Epithelial cell of prostate (primary cell): ENCODE measurements at regions not wholly inside any gene's neighbourhood (a gene's known extent, or its start where the extent isn't known, plus 50 kb on each side); places are given as distances from the start of the nearest gene placed in this dataset.
"Not testable (repeated sequence)": the region's sequence is repeated elsewhere in the genome, so short reads cannot be mapped to it uniquely, and the experiment has no call there.

ENCODE experiments used
- DNase-seq: peaks from one replicate; pipeline ENCODE4 v3.0.0-alpha.2; 2011; ENCODE audit warnings: low read depth, low spot score
- H3K27ac ChIP-seq: fragments of 450-650 bp; 2 replicates; pipeline ENCODE4 v1.5.1; 2017; ENCODE audit warnings: mild to moderate bottlenecking

GRCh38 chr4:30535255-30535654 is 184.9 kb upstream of the PCDH7 start:
- no peak for DNase-seq

GRCh38 chr4:30536231-30536630 is 183.9 kb upstream of the PCDH7 start:
- no peak overlapping the region for H3K27ac ChIP-seq
- no peak for DNase-seq

More at GRCh38 chr4:30535255-30535654, 184.9 kb upstream of the PCDH7 start:
- H3K27ac ChIP-seq, result no peak overlapping the region

GRCh38 chr4:30537456-30537855 is 182.7 kb upstream of the PCDH7 start:
- DNase-seq, result peak; percentile 14
- no peak overlapping the region for H3K27ac ChIP-seq

- H3K27ac ChIP-seq, result no peak overlapping the region
- DNase-seq, result no peak
These were observed 181.4 kb upstream of the PCDH7 start for GRCh38 chr4:30538794-30539193.

- no peak overlapping the region for H3K27ac ChIP-seq
- DNase-seq, result no peak
These were observed 177.1 kb upstream of the PCDH7 start for GRCh38 chr4:30543057-30543456.

GRCh38 chr4:30553151-30553550 is 167.0 kb upstream of the PCDH7 start:
- no peak overlapping the region for H3K27ac ChIP-seq
- DNase-seq, result no peak

DNA sequence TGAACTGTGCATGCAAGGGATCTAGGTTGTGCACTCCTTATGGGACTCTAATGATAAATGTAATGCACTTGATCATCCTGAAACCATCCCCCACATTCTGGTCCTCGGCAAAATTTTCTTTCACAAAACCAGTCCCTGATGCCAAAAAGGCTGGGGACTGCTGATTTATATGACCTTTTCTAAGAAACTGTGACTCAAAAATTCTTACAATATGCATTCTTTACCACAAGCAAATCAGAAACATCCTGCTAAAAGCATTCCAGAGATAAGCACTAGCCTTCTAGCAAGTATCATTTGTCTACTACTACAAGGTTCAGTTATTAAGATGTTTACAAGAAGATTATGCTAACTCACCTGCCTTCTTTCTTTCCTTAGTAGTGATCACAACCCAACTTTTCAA is 166.5 kb upstream of the PCDH7 start:
- DNase-seq, result no peak
- H3K27ac ChIP-seq, result no peak overlapping the region

DNA sequence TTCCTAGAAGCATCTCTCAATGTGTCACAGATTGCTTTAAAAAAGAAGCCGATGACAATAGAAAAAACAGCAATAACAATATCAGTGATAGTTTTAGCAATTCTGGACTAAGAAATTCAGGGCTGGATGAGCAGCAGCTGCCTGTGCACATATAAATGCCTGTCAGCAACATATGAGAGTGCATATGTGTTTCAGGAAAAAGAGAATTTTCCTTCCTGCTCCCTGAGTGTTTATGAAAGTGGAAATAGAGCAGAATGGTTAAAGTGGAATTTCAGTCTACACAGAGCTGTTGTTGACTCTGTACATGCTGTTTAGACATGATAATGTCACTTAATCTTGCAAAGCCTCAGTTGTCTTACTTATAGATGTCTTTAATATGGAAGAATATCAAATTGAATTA is 164.4 kb upstream of the PCDH7 start:
- H3K27ac ChIP-seq, result no peak overlapping the region
- no peak for DNase-seq

DNA sequence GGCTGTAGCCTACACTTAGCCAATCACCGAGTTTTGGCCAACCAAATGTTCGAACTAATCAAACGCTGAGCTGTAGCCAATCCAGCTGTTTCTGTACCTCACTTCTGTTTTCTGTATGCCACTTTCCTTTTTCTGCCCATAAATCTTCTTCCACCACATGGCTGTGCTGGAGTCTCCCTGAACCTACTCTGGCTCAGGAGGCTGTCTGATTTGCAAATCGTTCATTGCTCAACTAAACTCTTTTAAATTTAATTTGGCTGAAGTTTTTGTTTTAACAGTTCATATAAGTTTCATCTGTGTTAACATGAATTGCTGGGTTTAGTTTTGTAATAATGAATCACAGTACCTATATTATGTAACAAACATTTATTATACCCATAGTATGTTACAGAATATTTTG is 160.7 kb upstream of the PCDH7 start:
- H3K27ac ChIP-seq, result no peak overlapping the region
- no peak for DNase-seq

DNA sequence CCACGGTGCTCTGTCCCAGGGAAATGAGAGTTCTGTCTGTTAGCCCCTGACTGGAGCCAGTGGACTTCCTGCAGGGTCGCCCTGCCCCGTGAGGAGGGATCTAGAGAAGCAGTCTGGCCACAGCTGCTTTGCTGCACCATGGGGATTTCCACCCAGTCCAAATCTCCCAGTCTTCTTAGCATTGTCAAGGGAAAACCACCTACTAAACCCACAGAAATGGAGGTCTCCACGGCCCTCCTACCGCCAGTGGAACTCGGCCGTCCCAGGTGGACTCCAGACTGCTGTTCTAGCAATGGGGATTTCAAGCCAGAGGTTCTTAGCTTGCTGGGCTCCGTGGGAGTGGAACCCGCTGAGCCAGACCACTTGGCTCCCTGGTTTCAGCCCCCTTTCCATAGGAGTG is 133.3 kb upstream of the PCDH7 start:
- no peak overlapping the region for H3K27ac ChIP-seq
- DNase-seq, result no peak

DNA sequence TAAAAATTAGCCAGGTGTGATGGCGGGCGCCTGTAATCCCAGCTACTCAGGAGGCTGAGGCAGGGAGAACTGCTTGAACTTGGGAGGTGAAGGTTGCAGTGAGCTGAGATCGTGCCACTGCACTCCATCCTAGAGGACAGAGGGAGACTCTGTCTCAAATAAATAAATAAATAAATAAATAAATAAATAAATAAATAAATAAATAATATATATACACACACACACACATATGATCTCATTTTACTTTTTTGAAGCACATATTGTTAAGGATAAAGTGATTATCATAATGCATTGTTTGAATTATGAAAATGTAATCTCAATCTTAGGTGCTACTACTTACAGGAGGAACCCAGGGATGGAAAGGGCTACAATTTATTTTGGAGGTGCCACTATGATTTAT is 130.5 kb upstream of the PCDH7 start:
- H3K27ac ChIP-seq, DNase-seq: not testable (repeated sequence)

DNA sequence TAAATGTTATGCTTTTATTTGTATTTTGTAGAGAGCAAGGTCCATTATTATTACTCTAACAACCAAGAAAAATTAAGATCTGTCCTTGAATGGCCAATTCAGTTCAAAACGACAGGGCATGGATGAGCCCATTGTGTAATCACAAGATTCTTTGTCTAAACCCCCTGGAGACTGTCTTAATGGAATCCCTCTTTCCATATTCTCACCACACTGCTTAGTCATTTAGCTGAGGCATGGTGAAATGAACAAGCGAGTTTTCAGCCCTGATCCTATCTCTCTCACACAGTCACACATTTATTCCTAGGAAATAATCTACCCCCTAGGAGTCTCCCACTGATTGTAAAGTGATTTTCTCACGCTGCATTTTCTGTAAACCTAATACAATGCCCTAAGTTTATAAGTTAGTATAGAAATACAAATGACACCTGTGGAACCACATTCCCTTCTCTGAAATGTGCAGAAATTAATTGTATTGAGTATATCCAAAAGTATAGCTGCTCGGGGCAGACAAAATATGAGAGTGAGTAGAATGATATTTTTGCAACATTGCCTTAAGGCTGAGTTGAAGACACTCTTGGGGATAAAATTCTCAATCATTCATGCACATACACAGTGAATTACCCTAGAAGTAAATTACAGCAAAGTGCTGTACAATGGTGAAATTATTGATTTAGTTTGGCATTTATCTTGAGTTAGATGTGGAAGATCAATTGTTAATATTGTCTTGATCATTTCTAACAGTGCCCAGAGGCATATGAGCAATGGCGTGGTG is 119.7 kb upstream of the PCDH7 start:
- DNase-seq, result no peak

GRCh38 chr4:30601070-30601865 is 118.9 kb upstream of the PCDH7 start:
- DNase-seq, result no peak
- H3K27ac ChIP-seq, result no peak overlapping the region

More for the DNA sequence above, 119.7 kb upstream of the PCDH7 start:
- no peak overlapping the region for H3K27ac ChIP-seq

GRCh38 chr4:30605616-30606190 is 114.5 kb upstream of the PCDH7 start:
- no peak for DNase-seq
- H3K27ac ChIP-seq, result no peak overlapping the region

GRCh38 chr4:30610361-30610760 is 109.8 kb upstream of the PCDH7 start:
- DNase-seq, result no peak
- H3K27ac ChIP-seq, result no peak overlapping the region

- no peak for DNase-seq
- H3K27ac ChIP-seq, result no peak overlapping the region
These were observed 105.4 kb upstream of the PCDH7 start for GRCh38 chr4:30614771-30615170.

GRCh38 chr4:30616942-30617646 is 103.1 kb upstream of the PCDH7 start:
- DNase-seq, result no peak
- H3K27ac ChIP-seq, result no peak overlapping the region

DNA sequence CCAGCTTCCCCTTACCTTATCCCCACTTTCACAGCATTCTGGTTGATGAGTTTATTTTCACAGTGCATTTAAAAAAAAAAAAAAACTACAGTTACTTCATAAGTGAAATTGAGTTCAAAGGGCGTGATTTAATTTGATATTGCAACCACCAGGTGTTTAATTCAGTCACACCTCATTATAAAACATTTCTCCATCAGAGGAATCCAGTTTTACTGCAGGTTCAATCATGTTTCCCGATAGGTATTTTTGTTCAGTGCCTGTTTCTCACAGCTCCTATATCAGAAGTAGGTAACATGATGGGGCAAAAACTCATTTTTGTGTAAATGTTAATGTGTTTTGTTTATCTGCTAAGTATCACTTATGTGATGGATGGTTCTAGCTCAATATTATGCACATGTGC is 102.3 kb upstream of the PCDH7 start:
- DNase-seq, result no peak
- H3K27ac ChIP-seq, result no peak overlapping the region

GRCh38 chr4:30619679-30620078 is 100.5 kb upstream of the PCDH7 start:
- no peak for DNase-seq
- no peak overlapping the region for H3K27ac ChIP-seq

DNA sequence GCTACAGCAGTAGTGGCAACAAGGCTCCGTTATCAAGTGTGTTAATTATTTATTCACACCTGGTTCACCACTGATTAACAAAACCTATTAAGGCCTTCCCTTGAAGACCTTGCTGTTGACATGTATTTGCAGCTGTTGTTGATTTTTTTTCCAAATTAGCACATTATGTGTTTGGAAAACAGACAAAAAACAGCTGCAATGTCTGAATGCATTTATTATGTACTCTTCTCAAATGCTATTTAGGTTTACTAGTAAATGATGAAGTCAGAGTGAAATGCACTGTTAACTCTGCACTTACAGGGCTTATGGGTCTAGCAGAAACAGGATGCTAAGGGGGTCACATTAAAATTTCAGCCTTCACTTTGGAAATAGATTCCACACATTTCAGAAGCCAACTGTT is 99.5 kb upstream of the PCDH7 start:
- H3K27ac ChIP-seq, result no peak overlapping the region
- no peak for DNase-seq

GRCh38 chr4:30630431-30630830 is 89.7 kb upstream of the PCDH7 start:
- DNase-seq, result no peak
- H3K27ac ChIP-seq, result no peak overlapping the region
